PC-3 (cell line): ENCODE measurements at regions not wholly inside any gene's neighbourhood (a gene's known extent, or its start where the extent isn't known, plus 50 kb on each side); places are given as distances from the start of the nearest gene placed in this dataset.

Source experiments
- EZH2 ChIP-seq: fragments of 300-600 bp; sonication (generic); IDR thresholded peaks from one replicate; pipeline ENCODE4 v1.6.1; 2017; ENCODE audit warnings: antibody characterized with exemption, mild to moderate bottlenecking, low read length; ENCODE audit not compliant: unreplicated experiment
- TF ChIP-seq, protein P1 (sequence below): fragments of 300-600 bp; sonication (generic); conservative IDR thresholded peaks from 2 replicates; pipeline ENCODE4 v1.5.1; 2017; ENCODE audit warnings: antibody characterized with exemption, low read depth, mild to moderate bottlenecking, low read length

DNA sequence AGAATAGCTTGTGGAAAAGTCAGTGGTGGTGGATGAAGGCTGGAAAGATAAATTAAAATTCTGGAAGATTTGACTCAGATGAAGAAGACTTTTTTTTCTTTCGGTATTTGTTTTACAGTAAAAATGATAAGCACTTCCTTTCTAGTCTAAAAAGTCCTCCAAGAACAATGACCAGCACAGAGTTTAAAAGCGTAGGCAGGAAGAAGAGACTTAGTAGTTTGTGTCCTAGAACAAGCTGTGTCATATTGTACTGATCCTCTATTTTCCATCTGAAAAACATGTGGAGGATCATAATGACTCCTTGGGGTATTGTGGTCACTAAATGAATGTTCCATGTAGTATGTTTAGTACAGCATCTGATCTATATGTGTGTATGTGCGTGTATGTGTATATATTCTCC lies 132.4 kb upstream of the FSHR start:
- no peak for TF ChIP-seq EZH2
- TF ChIP-seq, protein P1, sequence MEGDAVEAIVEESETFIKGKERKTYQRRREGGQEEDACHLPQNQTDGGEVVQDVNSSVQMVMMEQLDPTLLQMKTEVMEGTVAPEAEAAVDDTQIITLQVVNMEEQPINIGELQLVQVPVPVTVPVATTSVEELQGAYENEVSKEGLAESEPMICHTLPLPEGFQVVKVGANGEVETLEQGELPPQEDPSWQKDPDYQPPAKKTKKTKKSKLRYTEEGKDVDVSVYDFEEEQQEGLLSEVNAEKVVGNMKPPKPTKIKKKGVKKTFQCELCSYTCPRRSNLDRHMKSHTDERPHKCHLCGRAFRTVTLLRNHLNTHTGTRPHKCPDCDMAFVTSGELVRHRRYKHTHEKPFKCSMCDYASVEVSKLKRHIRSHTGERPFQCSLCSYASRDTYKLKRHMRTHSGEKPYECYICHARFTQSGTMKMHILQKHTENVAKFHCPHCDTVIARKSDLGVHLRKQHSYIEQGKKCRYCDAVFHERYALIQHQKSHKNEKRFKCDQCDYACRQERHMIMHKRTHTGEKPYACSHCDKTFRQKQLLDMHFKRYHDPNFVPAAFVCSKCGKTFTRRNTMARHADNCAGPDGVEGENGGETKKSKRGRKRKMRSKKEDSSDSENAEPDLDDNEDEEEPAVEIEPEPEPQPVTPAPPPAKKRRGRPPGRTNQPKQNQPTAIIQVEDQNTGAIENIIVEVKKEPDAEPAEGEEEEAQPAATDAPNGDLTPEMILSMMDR, result no peak
